IMR-90 (cell line): ENCODE measurements at regions not wholly inside any gene's neighbourhood (a gene's known extent, or its start where the extent isn't known, plus 50 kb on each side); places are given as distances from the start of the nearest gene placed in this dataset.
"Not testable (repeated sequence)": the region's sequence is repeated elsewhere in the genome, so short reads cannot be mapped to it uniquely, and the experiment has no call there.

Source experiments
- ATAC-seq: fragments of 200-7000 bp; cut with Tn5 transposase; 2 replicates; pipeline ENCODE4 v1.9.1; 2020; ENCODE audit warnings: low read depth, mild to moderate bottlenecking, moderate library complexity
- BruUV-seq: library from RNA; stranded (reverse); fragments of 400-500 nt; replicated peaks from 2 replicates; lab custom pipeline; 2021; lab: Mats Ljungman, UMichigan
- CTCF ChIA-PET: fragments of 300-600 bp; formaldehyde crosslinking; extraction: SDS; loops from one replicate; lab custom pipeline; 2021; ENCODE audit warnings: antibody characterized with exemption; lab: Yijun Ruan, JAX
- POLR2A ChIA-PET: fragments of 300-600 bp; sonication (Branson Sonifier 250); formaldehyde crosslinking; loops from one replicate; lab custom pipeline; 2022; ENCODE audit warnings: antibody characterized with exemption; ENCODE audit not compliant: unreplicated experiment; lab: Charles Lee
- DNase-seq: peaks from one replicate; pipeline ENCODE4 v3.0.0; 2013
- H2AFZ ChIP-seq: replicated peaks from 2 replicates; pipeline ENCODE3; 2013; ENCODE audit warnings: low read length, mild to moderate bottlenecking; ENCODE audit not compliant: poor library complexity
- H2AK5ac ChIP-seq: 2 replicates; pipeline ENCODE4 v1.6.1; 2013; ENCODE audit warnings: low read depth, low read length, inconsistent platforms
- H2AK9ac ChIP-seq: replicated peaks from 2 replicates; pipeline ENCODE3; 2013; ENCODE audit warnings: mild to moderate bottlenecking, low read depth, low read length, moderate library complexity; ENCODE audit not compliant: poor library complexity
- H2BK120ac ChIP-seq: 2 replicates; pipeline ENCODE4 v1.6.1; 2013; ENCODE audit warnings: low read depth, low read length, inconsistent platforms
- H2BK15ac ChIP-seq: 3 replicates; pipeline ENCODE4 v1.6.1; 2013; ENCODE audit warnings: low read depth, low read length, inconsistent platforms
- H2BK20ac ChIP-seq: 2 replicates; pipeline ENCODE4 v1.6.1; 2013; ENCODE audit warnings: low read depth, mild to moderate bottlenecking, inconsistent platforms, low read length, moderate library complexity
- H2BK5ac ChIP-seq: 2 replicates; pipeline ENCODE4 v1.6.1; 2013; ENCODE audit warnings: mild to moderate bottlenecking, low read depth, low read length, inconsistent platforms; ENCODE audit not compliant: poor library complexity, severe bottlenecking
- H3K14ac ChIP-seq: replicated peaks from 2 replicates; pipeline ENCODE4 v1.6.1; 2013; ENCODE audit warnings: low read depth, low read length, inconsistent platforms
- H3K18ac ChIP-seq: 2 replicates; pipeline ENCODE4 v1.6.1; 2013; ENCODE audit warnings: low read depth, low read length, control low read depth
- H3K23ac ChIP-seq: 2 replicates; pipeline ENCODE4 v1.6.1; 2013; ENCODE audit warnings: low read depth, low read length, inconsistent platforms
- H3K27ac ChIP-seq: 2 replicates; pipeline ENCODE4 v1.5.1; 2013; ENCODE audit warnings: mild to moderate bottlenecking, control low read depth, low read length; ENCODE audit not compliant: insufficient read depth
- H3K27me3 ChIP-seq: 2 replicates; pipeline ENCODE4 v1.6.1; 2013; ENCODE audit warnings: low read length; ENCODE audit not compliant: control insufficient read depth, insufficient read depth
- H3K36me3 ChIP-seq: 2 replicates; pipeline ENCODE4 v1.6.1; 2013; ENCODE audit warnings: low read length, mixed read lengths; ENCODE audit not compliant: control insufficient read depth, insufficient read depth
- H3K4ac ChIP-seq: 2 replicates; pipeline ENCODE4 v1.6.1; 2013; ENCODE audit warnings: low read depth, low read length, inconsistent platforms
- H3K4me1 ChIP-seq: 2 replicates; pipeline ENCODE4 v1.6.1; 2013; ENCODE audit warnings: low read length, mixed read lengths; ENCODE audit not compliant: control insufficient read depth, insufficient read depth
- H3K4me2 ChIP-seq: 2 replicates; pipeline ENCODE4 v1.6.1; 2013; ENCODE audit warnings: low read depth, mild to moderate bottlenecking, control low read depth, low read length, moderate library complexity
- H3K4me3 ChIP-seq: 2 replicates; pipeline ENCODE4 v1.5.1; 2013; ENCODE audit warnings: low read depth, mild to moderate bottlenecking, control low read depth, low read length, moderate library complexity; ENCODE audit not compliant: insufficient read depth
- H3K56ac ChIP-seq: 2 replicates; pipeline ENCODE4 v1.6.1; 2013; ENCODE audit warnings: low read length, inconsistent platforms; ENCODE audit not compliant: insufficient read depth; ENCODE audit errors: extremely low read depth
- H3K79me1 ChIP-seq, 2 experiments: 2 replicates each; pipeline ENCODE4 v1.6.1; 2013; ENCODE audit warnings: low read length in 2 of 2, inconsistent platforms in 1 of 2, low read depth in 1 of 2
- H3K9ac ChIP-seq: 2 replicates; pipeline ENCODE4 v1.6.1; 2013; ENCODE audit warnings: low read depth, low read length, control low read depth
- H3K9me1 ChIP-seq: 2 replicates; pipeline ENCODE4 v1.6.1; 2013; ENCODE audit warnings: low read length, inconsistent platforms; ENCODE audit not compliant: insufficient read depth
- H3K9me3 ChIP-seq: 2 replicates; pipeline ENCODE4 v1.6.1; 2013; ENCODE audit warnings: low read length; ENCODE audit not compliant: control insufficient read depth, insufficient read depth
- H4K20me1 ChIP-seq: 2 replicates; pipeline ENCODE4 v1.6.1; 2013; ENCODE audit warnings: low read length, inconsistent platforms; ENCODE audit not compliant: insufficient read depth
- H4K5ac ChIP-seq: 2 replicates; pipeline ENCODE4 v1.6.1; 2013; ENCODE audit warnings: mild to moderate bottlenecking, low read depth, low read length, control low read depth
- H4K8ac ChIP-seq, 2 experiments: 2 replicates each; pipeline ENCODE4 v1.6.1; 2013; ENCODE audit warnings: low read depth in 2 of 2, low read length in 2 of 2, control low read depth in 1 of 2, inconsistent platforms in 1 of 2
- H4K91ac ChIP-seq: 2 replicates; pipeline ENCODE4 v1.6.1; 2013; ENCODE audit warnings: low read depth, low read length, inconsistent platforms; ENCODE audit not compliant: insufficient read depth
- WGBS, 2 experiments: methylation state at CpG; one replicate each; pipeline versions ENCODE4 v1.1.5 to v1.1.7; 2013; ENCODE audit warnings: missing lambda C conversion rate in 2 of 2; ENCODE audit not compliant: insufficient read length in 1 of 2; ENCODE audit errors: extremely low coverage in 2 of 2; 5-methylcytosine and 5-hydroxymethylcytosine counted together
- dilution Hi-C: fragments of 300-500 bp; cut with HindIII; formaldehyde crosslinking; loops from one replicate; pipeline ENCODE4 v1.14.3; 2018; ENCODE audit warnings: low sequenced_read_pairs; ENCODE audit not compliant: unreplicated experiment
- in situ Hi-C: fragments of 300-500 bp; cut with MboI; formaldehyde crosslinking; loops from 3 replicates; pipeline ENCODE4 v1.14.3; 2019; ENCODE audit warnings: low sequenced_read_pairs, inconsistent platforms, mixed read lengths
- intact Hi-C: fragments of 100-400 bp; cut with micrococcal nuclease; formaldehyde crosslinking; loops from 2 replicates; pipeline ENCODE4 v1.10.0; 2022

DNA sequence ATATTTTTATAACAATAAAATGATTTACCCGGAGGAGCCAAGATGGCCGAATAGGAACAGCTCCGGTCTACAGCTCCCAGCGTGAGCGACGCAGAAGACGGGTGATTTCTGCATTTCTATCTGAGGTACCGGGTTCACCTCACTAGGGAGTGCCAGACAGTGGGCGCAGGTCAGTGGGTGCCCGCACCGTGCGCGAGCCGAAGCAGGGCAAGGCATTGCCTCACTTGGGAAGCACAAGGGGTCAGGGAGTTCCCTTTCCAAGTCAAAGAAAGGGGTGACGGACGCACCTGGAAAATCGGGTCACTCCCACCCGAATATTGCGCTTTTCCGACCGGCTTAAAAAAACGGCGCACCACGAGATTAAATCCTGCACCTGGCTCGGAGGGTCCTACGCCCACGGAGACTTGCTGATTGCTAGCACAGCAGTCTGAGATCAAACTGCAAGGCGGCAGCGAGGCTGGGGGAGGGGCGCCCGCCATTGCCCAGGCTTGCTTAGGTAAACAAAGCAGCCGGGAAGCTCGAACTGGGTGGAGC lies 53.3 kb upstream of the HECW1 start:
- H3K27me3 ChIP-seq, dilution Hi-C loops, intact Hi-C loops, H3K9ac ChIP-seq, BruUV-seq, DNase-seq, H2AK5ac ChIP-seq, H3K36me3 ChIP-seq, H3K9me1 ChIP-seq, H4K8ac ChIP-seq, H3K79me1 ChIP-seq, H3K23ac ChIP-seq, H3K4ac ChIP-seq, ATAC-seq, H3K4me3 ChIP-seq, H4K20me1 ChIP-seq, in situ Hi-C loops, H2BK20ac ChIP-seq, H3K14ac ChIP-seq, H4K91ac ChIP-seq, H3K18ac ChIP-seq, H2BK15ac ChIP-seq, H2BK120ac ChIP-seq, H3K27ac ChIP-seq, CTCF ChIA-PET, H4K5ac ChIP-seq, H3K4me1 ChIP-seq, H3K4me2 ChIP-seq, H2BK5ac ChIP-seq, H2AK9ac ChIP-seq, H2AFZ ChIP-seq, POLR2A ChIA-PET, H3K56ac ChIP-seq, H3K9me3 ChIP-seq: not testable (repeated sequence)
- no CpG with 5 or more reads among the region's 33 CpGs for WGBS, 2 experiments
